ENCODE measurements at regions not wholly inside any gene's neighbourhood (a gene's known extent, or its start where the extent isn't known, plus 50 kb on each side); places are given as distances from the start of the nearest gene placed in this dataset.

DNA sequence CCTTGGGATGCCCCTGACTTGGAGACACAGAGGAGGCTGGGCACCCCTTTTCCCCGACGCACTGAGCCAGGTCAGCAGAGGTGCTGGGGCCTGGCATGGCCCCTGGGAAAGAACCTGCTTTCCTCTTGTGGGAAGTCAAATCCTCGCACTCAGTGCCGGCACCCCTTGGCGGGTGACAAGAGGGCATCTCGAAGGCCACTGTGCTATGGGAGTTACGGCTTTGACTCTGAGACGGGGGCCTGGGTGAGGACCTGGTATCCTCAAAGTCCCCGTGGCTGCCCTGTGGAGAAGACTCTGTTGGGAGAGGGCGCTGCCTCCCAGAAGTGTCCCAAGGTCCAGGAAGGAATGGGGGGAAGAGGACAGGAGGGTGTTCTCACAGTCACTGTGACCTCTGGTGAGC is 117.0 kb downstream of the METRNL start:
- H3K4me1 ChIP-seq: peaks cover 9 to 82% (median 61%) of the 10 kb centered on the region in 4 donors
- H3K36me3 ChIP-seq: no peaks in the 10 kb centered on the region
- H3K27me3 ChIP-seq: no peaks in the 10 kb centered on the region
- no peaks in the 10 kb centered on the region for H3K9me3 ChIP-seq
- TF ChIP-seq, protein P1, sequence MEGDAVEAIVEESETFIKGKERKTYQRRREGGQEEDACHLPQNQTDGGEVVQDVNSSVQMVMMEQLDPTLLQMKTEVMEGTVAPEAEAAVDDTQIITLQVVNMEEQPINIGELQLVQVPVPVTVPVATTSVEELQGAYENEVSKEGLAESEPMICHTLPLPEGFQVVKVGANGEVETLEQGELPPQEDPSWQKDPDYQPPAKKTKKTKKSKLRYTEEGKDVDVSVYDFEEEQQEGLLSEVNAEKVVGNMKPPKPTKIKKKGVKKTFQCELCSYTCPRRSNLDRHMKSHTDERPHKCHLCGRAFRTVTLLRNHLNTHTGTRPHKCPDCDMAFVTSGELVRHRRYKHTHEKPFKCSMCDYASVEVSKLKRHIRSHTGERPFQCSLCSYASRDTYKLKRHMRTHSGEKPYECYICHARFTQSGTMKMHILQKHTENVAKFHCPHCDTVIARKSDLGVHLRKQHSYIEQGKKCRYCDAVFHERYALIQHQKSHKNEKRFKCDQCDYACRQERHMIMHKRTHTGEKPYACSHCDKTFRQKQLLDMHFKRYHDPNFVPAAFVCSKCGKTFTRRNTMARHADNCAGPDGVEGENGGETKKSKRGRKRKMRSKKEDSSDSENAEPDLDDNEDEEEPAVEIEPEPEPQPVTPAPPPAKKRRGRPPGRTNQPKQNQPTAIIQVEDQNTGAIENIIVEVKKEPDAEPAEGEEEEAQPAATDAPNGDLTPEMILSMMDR (IDR thresholded peaks at IDR 0.05): no peak
- no peak overlapping the region for H3K4me3 ChIP-seq
- peak in 1 of 2 donors; percentile 70 for DNase-seq
- intact Hi-C loops (cut with DNase I; ENCODE audit: low total_unique reads): no loop called here
- peak overlapping the region; percentile 79 to 85 for H3K27ac ChIP-seq

DNA sequence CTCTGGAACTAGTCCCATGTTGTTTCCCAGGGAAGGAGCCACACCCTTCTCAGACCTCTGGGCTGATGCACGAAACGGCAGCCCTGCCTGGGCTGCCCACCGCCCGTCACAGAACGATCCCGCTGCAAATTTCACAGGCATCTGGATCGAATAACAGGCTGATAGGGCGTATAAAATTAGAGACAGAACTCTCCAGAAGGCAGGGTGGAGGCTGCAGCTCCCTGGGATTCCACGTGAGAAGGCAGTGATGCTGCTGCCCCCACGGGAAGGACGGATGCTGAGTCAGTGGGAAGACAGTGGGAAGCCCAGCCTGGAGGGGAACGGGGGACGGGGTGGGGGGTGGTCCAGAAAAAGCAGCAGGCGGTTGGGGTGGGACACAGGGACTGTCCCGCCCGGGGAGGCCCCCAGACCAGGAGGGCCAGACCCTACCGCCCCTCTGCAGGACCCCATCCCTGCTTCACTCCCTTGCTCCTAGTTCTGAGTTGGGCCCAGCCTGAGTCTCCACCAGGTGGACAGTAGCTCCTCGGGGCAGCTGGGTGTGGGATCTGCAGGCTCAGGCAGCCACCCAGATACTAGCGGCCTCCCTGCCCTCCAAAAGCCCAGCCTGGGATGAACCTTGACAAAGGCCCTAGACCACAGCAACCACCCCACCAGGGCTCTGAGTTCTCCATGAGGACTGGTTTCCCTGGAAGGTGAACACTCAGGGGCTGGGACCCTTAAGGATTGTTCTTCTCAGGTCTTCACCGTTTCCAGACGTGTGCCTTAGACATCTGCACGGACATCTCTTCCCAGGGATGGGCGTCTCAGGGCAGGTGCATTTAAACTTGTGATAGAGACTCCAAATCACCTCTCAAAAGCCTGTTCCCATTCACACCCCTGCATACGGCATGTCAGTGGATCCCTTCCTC is 117.8 kb downstream of the METRNL start:
- Histone ChIP-seq H3K4me1 (peaks cover 9 to 83% (median 64%) of the 10 kb centered on the region in 4 donors), H3K9me3 (no peaks in the 10 kb centered on the region), H3K27ac (peak overlapping the region; percentile 79 to 85), H3K27me3 (no peaks in the 10 kb centered on the region), H3K36me3 (no peaks in the 10 kb centered on the region), H3K4me3 (no peak overlapping the region)
- TF ChIP-seq, protein P1 (IDR thresholded peaks at IDR 0.05): no peak
- DNase-seq: peak; percentile 33 to 63
- intact Hi-C loops (cut with DNase I; ENCODE audit: low total_unique reads): no loop called here

DNA sequence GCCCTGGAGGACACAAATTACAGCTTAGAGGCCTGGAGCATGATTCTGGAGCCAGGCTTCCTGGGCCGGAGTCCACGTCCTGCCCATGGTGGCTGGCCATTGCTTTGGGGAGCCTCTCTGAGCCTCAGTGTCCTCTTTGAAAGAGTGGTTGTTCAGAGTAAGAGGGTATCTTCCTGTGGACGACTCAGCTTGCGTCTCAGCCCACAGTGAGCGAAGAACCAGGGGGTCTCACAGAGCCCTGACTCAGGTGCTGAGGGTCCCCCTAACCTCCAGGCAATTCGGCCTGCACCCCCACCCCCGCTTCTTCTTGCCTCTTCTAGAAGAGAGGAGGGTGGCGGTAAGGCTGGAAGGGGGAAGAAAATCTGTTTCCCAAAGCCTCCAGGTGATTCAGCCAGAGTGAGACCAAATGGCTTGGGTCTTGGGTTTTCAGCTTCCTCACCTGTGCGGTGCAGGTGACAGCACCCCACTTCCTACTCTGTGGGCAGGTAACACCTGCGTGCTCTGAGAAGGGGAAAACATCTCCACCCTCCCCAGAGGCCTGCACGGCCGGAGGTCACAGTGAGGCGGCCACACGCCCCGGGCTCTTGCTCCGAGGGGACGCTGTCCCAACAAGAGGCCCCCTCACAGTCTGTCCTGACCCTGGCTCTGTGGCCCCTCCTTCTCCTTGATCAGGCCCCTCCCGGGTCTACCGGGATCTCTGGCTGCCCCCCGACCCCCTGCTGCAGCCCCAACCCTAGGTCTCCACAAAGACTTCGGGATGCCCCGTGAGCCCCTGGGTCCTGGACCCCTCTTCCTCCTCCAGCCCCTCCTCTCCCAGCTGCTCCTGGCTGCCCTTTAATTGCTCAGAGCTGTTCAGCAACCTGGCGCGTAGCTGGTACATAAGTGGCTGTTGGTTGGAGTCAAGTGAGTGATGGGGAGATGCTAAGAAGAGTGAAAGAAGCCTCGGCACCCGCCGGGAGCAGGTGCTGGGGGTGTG is 119.2 kb downstream of the METRNL start:
- peaks cover 18 to 90% (median 70%) of the 10 kb centered on the region in 4 donors for H3K4me1 ChIP-seq
- intact Hi-C loops (cut with DNase I; ENCODE audit: low total_unique reads): no loop called here
- H3K4me3 ChIP-seq: no peak overlapping the region
- TF ChIP-seq, protein P1 (IDR thresholded peaks at IDR 0.05): no peak
- H3K27ac ChIP-seq: peak overlapping the region; percentile 83 to 93
- DNase-seq: peak; percentile 19 to 64
- no peaks in the 10 kb centered on the region for H3K9me3 ChIP-seq
- no peaks in the 10 kb centered on the region for H3K27me3 ChIP-seq
- H3K36me3 ChIP-seq: no peaks in the 10 kb centered on the region

DNA sequence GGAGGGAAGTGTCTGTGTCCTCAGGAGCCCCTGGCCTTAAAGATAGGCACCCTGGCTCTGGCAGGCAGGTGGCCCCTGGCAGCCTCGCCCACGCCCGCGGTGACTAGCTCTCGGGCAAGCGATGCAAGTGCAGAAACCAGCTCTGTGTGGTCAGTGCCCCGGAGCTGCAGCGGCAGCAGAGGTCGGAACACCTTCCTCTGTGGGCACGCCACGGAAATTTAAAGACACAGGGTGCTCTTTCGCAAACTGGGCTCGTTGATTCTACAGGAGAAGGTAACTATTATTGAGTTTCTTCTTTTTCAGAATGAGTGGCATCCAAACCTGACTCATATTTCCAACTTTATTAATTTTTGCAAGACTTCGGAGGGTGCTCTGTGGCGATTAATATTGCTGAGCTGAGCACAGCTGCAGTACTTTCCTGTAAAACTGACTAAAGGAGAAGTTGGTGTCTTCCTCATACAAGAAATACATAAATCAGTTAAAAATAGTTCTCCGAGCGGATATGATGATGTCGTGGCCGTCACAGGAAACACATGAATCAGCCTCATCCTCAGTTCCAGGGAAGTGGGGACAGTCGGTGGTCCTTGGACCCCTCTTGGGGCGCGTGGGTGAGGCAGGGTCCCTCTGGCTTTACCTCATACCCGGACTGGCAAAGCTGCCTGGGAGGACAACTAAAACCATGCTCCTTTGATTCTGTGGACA is 120.2 kb downstream of the METRNL start:
- intact Hi-C loops (cut with DNase I; ENCODE audit: low total_unique reads): no loop called here
- Histone ChIP-seq H3K27me3 (no peaks in the 10 kb centered on the region), H3K27ac (peak overlapping the region; percentile 83 to 93), H3K36me3 (no peaks in the 10 kb centered on the region), H3K4me1 (peaks cover 18 to 90% (median 70%) of the 10 kb centered on the region in 4 donors), H3K4me3 (no peak overlapping the region), H3K9me3 (no peaks in the 10 kb centered on the region)
- TF ChIP-seq, protein P1 (IDR thresholded peaks at IDR 0.05): no peak
- peak; percentile 55 to 80 for DNase-seq

DNA sequence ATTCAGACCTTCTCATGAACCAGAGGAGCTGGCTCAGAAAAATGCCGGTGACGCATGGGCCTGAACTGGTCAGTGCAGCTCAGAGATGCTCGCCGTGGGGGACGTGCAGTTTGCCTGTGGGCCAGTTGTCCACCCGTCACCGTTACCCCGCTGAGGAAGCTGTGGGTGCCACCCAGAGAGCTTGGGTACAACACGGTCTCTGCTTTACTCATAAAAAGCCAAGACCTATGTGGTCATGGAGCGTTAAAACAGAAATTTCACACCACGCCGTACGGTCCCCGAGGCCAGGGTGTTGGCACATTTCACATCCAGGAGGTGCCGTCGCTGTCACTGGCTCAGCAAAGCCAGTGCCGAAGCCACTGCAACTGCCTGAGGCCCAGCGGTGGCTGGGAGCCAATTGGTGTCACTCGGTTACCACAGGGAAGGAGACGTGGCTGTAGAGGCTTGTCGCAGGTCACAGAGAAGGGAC is 120.9 kb downstream of the METRNL start:
- Histone ChIP-seq H3K9me3 (no peaks in the 10 kb centered on the region), H3K27ac (peak overlapping the region; percentile 83 to 93), H3K4me1 (peaks cover 16 to 90% (median 63%) of the 10 kb centered on the region in 4 donors), H3K27me3 (no peaks in the 10 kb centered on the region), H3K4me3 (no peak overlapping the region), H3K36me3 (no peaks in the 10 kb centered on the region)
- intact Hi-C loops (cut with DNase I; ENCODE audit: low total_unique reads): no loop called here
- peak; percentile 83 to 94 for DNase-seq
- TF ChIP-seq, protein P1 (IDR thresholded peaks at IDR 0.05): no peak
